HL-60 (cell line): ENCODE measurements at regions not wholly inside any gene's neighbourhood (a gene's known extent, or its start where the extent isn't known, plus 50 kb on each side); places are given as distances from the start of the nearest gene placed in this dataset.

Experiments used
- CTCF ChIP-seq: IDR thresholded peaks from one replicate; pipeline ENCODE4 v1.5.1; 2011; ENCODE audit warnings: low read length, control low read depth, inconsistent platforms; ENCODE audit not compliant: insufficient read depth
- GABPA ChIP-seq: IDR thresholded peaks from 2 replicates; pipeline ENCODE4 v1.6.1; 2012; ENCODE audit warnings: low read depth
- POLR2AphosphoS5 ChIP-seq: IDR thresholded peaks from 2 replicates; pipeline ENCODE4 v1.6.1; 2012; ENCODE audit warnings: low read depth
- TF ChIP-seq, protein P1 (sequence below): IDR thresholded peaks from 2 replicates; pipeline ENCODE4 v1.6.1; 2012; ENCODE audit warnings: low read depth; ENCODE audit not compliant: insufficient replicate concordance

- TF ChIP-seq CTCF = no peak
- TF ChIP-seq POLR2AphosphoS5 = no peak
- TF ChIP-seq, protein P1, sequence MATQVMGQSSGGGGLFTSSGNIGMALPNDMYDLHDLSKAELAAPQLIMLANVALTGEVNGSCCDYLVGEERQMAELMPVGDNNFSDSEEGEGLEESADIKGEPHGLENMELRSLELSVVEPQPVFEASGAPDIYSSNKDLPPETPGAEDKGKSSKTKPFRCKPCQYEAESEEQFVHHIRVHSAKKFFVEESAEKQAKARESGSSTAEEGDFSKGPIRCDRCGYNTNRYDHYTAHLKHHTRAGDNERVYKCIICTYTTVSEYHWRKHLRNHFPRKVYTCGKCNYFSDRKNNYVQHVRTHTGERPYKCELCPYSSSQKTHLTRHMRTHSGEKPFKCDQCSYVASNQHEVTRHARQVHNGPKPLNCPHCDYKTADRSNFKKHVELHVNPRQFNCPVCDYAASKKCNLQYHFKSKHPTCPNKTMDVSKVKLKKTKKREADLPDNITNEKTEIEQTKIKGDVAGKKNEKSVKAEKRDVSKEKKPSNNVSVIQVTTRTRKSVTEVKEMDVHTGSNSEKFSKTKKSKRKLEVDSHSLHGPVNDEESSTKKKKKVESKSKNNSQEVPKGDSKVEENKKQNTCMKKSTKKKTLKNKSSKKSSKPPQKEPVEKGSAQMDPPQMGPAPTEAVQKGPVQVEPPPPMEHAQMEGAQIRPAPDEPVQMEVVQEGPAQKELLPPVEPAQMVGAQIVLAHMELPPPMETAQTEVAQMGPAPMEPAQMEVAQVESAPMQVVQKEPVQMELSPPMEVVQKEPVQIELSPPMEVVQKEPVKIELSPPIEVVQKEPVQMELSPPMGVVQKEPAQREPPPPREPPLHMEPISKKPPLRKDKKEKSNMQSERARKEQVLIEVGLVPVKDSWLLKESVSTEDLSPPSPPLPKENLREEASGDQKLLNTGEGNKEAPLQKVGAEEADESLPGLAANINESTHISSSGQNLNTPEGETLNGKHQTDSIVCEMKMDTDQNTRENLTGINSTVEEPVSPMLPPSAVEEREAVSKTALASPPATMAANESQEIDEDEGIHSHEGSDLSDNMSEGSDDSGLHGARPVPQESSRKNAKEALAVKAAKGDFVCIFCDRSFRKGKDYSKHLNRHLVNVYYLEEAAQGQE = no peak
- TF ChIP-seq GABPA = no peak
These were observed 431.2 kb upstream of the THBS1 start for GRCh38 chr15:39149636-39150150.
